Keratinocyte (primary cell): ENCODE measurements at regions not wholly inside any gene's neighbourhood (a gene's known extent, or its start where the extent isn't known, plus 50 kb on each side); places are given as distances from the start of the nearest gene placed in this dataset.
"Not testable (repeated sequence)": the region's sequence is repeated elsewhere in the genome, so short reads cannot be mapped to it uniquely, and the experiment has no call there.

Source experiments
- DNase-seq: peaks from one replicate; pipeline ENCODE4 v3.0.0-alpha.2; 2011; ENCODE audit warnings: low read depth, missing footprints, low spot score
- FAIRE-seq: peaks from 2 replicates; lab custom pipeline; 2011; peaks lifted over from hg19 to GRCh38; lab: Jason Lieb, UNC
- H2AFZ ChIP-seq: 2 replicates; pipeline ENCODE4 v1.6.0; 2012; ENCODE audit warnings: low read length, control low read depth, inconsistent platforms; ENCODE audit not compliant: control insufficient read depth
- H3K27ac ChIP-seq: 2 replicates; pipeline ENCODE4 v1.5.1; 2011; ENCODE audit warnings: low read length; ENCODE audit not compliant: control insufficient read depth, insufficient read depth
- H3K27me3 ChIP-seq: 3 replicates; pipeline ENCODE4 v1.6.0; 2011; ENCODE audit warnings: low read length; ENCODE audit not compliant: control insufficient read depth, insufficient read depth; ENCODE audit errors: extremely low read depth
- H3K36me3 ChIP-seq, 2 experiments: 2 replicates in 1 of 2; 3 replicates in 1 of 2; pipeline ENCODE4 v1.5.1; 2011; ENCODE audit warnings: low read length in 2 of 2, mild to moderate bottlenecking in 1 of 2; ENCODE audit not compliant: control insufficient read depth in 2 of 2, insufficient read depth in 2 of 2; ENCODE audit errors: extremely low read depth in 1 of 2
- H3K4me1 ChIP-seq: 3 replicates; pipeline ENCODE4 v1.5.1; 2011; ENCODE audit warnings: low read length; ENCODE audit not compliant: control insufficient read depth, insufficient read depth; ENCODE audit errors: extremely low read depth
- H3K4me2 ChIP-seq: 3 replicates; pipeline ENCODE4 v1.6.0; 2011; ENCODE audit warnings: low read depth, low read length; ENCODE audit not compliant: control insufficient read depth, insufficient read depth; ENCODE audit errors: extremely low read depth
- H3K4me3 ChIP-seq, 3 experiments: fragments of 200-600 bp in 1 of 3; sonication (generic) in 1 of 3; 2 replicates in 2 of 3; 3 replicates in 1 of 3; pipeline ENCODE4 v1.5.1; 2011 to 2016; ENCODE audit warnings: low read length in 3 of 3, mild to moderate bottlenecking in 3 of 3, control low read depth in 2 of 3, inconsistent platforms in 1 of 3, low read depth in 1 of 3, mixed read lengths in 1 of 3, mixed run types in 1 of 3, moderate library complexity in 1 of 3; ENCODE audit not compliant: control insufficient read depth in 2 of 3, insufficient read depth in 2 of 3; ENCODE audit errors: extremely low read depth in 1 of 3
- H3K79me2 ChIP-seq: 2 replicates; pipeline ENCODE4 v1.6.0; 2012; ENCODE audit warnings: low read length; ENCODE audit not compliant: control insufficient read depth, insufficient read depth
- H3K9ac ChIP-seq: 3 replicates; pipeline ENCODE4 v1.6.0; 2011; ENCODE audit warnings: low read length; ENCODE audit not compliant: control insufficient read depth, insufficient read depth; ENCODE audit errors: extremely low read depth
- H3K9me1 ChIP-seq: 3 replicates; pipeline ENCODE4 v1.6.0; 2011; ENCODE audit warnings: low read length; ENCODE audit not compliant: control insufficient read depth, insufficient read depth; ENCODE audit errors: extremely low read depth
- H3K9me3 ChIP-seq: 2 replicates; pipeline ENCODE4 v1.5.1; 2012; ENCODE audit warnings: low read depth, low read length; ENCODE audit not compliant: control insufficient read depth
- H4K20me1 ChIP-seq: 3 replicates; pipeline ENCODE4 v1.6.0; 2011; ENCODE audit warnings: low read length; ENCODE audit not compliant: control insufficient read depth, insufficient read depth; ENCODE audit errors: extremely low read depth
- EZH2 ChIP-seq: IDR thresholded peaks from one replicate; pipeline ENCODE4 v1.6.1; 2012; ENCODE audit warnings: inconsistent platforms, mild to moderate bottlenecking, low read length, moderate library complexity
- dilution Hi-C: fragments of 300-500 bp; cut with MboI; formaldehyde crosslinking; loops from one replicate; pipeline ENCODE4 v1.7.0; 2020; ENCODE audit warnings: low sequenced_read_pairs; ENCODE audit not compliant: extremely low pct_ligation_motif_present
- TF ChIP-seq, protein P1 (sequence below), 3 experiments: IDR thresholded peaks in 1 of 3; conservative IDR thresholded peaks in 1 of 3; optimal IDR thresholded peaks in 1 of 3; 2 replicates in 2 of 3; 3 replicates in 1 of 3; pipeline versions ENCODE3 to v1.5.1; 2011; ENCODE audit warnings: low read length in 3 of 3, mild to moderate bottlenecking in 3 of 3, moderate library complexity in 2 of 3, control low read depth in 1 of 3, inconsistent platforms in 1 of 3; ENCODE audit not compliant: insufficient read depth in 2 of 3; ENCODE audit errors: extremely low read depth in 1 of 3

DNA sequence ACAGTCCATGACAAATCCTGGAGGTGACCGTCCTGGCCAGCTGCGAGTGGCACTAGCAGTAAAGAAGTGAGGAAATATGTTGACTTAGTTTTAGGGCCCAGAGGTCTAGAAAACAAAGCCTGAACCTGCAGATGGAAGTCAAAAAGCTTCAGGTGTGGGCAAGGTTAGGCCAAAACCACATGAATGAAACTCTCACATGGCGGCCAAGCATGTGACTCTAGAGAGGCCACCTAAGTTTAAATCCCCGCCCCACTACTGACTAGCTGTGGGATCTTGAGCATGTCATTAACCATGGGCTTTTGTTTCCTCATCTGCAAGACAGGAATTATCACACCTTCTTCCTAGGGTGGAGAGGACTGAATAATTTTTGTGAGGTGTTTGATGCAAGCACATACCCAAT is 148.2 kb upstream of the DAB1 start:
- no peaks in the 10 kb centered on the region for H3K9me1 ChIP-seq
- H3K9me3 ChIP-seq = no peaks in the 10 kb centered on the region
- FAIRE-seq (no peak), DNase-seq (no peak)
- no peak overlapping the region for H3K4me2 ChIP-seq
- no peaks in the 10 kb centered on the region for H3K27me3 ChIP-seq
- no peaks in the 10 kb centered on the region for H4K20me1 ChIP-seq
- no peak overlapping the region for H3K9ac ChIP-seq
- H3K79me2 ChIP-seq = no peaks in the 10 kb centered on the region
- no peak overlapping the region for H3K27ac ChIP-seq
- H3K4me1 ChIP-seq = no peaks in the 10 kb centered on the region
- no peak overlapping the region for H2AFZ ChIP-seq
- TF ChIP-seq, protein P1, sequence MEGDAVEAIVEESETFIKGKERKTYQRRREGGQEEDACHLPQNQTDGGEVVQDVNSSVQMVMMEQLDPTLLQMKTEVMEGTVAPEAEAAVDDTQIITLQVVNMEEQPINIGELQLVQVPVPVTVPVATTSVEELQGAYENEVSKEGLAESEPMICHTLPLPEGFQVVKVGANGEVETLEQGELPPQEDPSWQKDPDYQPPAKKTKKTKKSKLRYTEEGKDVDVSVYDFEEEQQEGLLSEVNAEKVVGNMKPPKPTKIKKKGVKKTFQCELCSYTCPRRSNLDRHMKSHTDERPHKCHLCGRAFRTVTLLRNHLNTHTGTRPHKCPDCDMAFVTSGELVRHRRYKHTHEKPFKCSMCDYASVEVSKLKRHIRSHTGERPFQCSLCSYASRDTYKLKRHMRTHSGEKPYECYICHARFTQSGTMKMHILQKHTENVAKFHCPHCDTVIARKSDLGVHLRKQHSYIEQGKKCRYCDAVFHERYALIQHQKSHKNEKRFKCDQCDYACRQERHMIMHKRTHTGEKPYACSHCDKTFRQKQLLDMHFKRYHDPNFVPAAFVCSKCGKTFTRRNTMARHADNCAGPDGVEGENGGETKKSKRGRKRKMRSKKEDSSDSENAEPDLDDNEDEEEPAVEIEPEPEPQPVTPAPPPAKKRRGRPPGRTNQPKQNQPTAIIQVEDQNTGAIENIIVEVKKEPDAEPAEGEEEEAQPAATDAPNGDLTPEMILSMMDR (optimal IDR thresholded peaks at IDR 0.05 in 1 of 3, IDR thresholded peaks at IDR 0.05 in 1 of 3, conservative IDR thresholded peaks at IDR 0.05 in 1 of 3; ENCODE audit: extremely low read depth in 1 of 3, insufficient read depth in 2 of 3, low read length in 3 of 3) = no peak
- no peak for TF ChIP-seq EZH2
- H3K4me3 ChIP-seq = no peak overlapping the region
- dilution Hi-C loops = no loop called here
- no peaks in the 10 kb centered on the region for H3K36me3 ChIP-seq

DNA sequence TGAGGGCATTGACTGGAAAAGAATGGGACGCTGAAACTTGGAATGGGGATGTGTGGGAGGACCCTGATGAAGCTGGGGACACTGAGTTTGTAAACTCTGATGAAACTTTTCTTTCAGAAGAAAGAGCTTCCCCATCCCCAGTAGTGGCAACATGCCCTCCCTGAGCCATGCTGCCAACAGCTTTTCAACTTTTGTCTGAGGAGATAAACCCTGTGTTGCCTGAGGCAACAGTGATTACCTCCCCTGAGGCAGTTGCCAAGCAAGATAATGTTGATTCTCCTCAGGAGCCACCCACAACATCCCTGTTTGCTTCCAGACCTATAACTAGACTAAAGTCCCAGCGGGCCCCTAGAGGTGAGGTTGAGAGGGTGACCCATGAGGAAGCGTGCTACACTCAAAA is 134.2 kb upstream of the DAB1 start:
- H3K9me3 ChIP-seq, H3K4me3 ChIP-seq, H3K4me2 ChIP-seq, H3K36me3 ChIP-seq, DNase-seq, H3K9ac ChIP-seq, FAIRE-seq, H3K4me1 ChIP-seq, H3K27ac ChIP-seq, H3K9me1 ChIP-seq, H3K79me2 ChIP-seq, H3K27me3 ChIP-seq, dilution Hi-C loops, H4K20me1 ChIP-seq, H2AFZ ChIP-seq: not testable (repeated sequence)

DNA sequence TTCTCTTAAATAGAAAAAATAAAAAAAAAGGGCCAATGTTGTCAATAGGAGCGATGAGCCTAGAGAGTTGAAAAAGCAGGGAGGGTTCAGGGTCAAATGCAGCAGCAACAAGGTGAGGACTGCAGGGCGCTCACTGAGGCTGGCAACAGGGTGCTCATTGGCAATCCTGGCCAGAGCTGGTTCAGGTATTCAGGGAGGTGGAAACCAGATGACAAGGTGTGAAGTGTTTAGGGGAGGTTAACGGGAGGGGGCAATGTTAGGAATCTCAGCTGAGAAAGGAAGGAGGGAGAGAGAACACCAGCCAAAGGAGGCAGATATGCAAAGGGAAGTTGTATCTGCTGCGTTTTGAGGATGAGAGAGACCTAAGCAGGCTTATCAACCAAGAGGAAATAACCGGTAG is 129.8 kb upstream of the DAB1 start:
- no peaks in the 10 kb centered on the region for H3K79me2 ChIP-seq
- no peaks in the 10 kb centered on the region for H3K36me3 ChIP-seq
- no peaks in the 10 kb centered on the region for H3K9me3 ChIP-seq
- dilution Hi-C loops = no loop called here
- no peaks in the 10 kb centered on the region for H3K27me3 ChIP-seq
- no peak overlapping the region for H3K27ac ChIP-seq
- no peak overlapping the region for H3K4me3 ChIP-seq
- no peaks in the 10 kb centered on the region for H3K4me1 ChIP-seq
- no peaks in the 10 kb centered on the region for H3K9me1 ChIP-seq
- H3K9ac ChIP-seq = no peak overlapping the region
- no peak for FAIRE-seq
- H2AFZ ChIP-seq = no peak overlapping the region
- H4K20me1 ChIP-seq = no peaks in the 10 kb centered on the region
- DNase-seq = no peak
- H3K4me2 ChIP-seq = no peak overlapping the region
- TF ChIP-seq, protein P1 (optimal IDR thresholded peaks at IDR 0.05 in 1 of 3, IDR thresholded peaks at IDR 0.05 in 1 of 3, conservative IDR thresholded peaks at IDR 0.05 in 1 of 3; ENCODE audit: extremely low read depth in 1 of 3, insufficient read depth in 2 of 3, low read length in 3 of 3) = no peak
- no peak for TF ChIP-seq EZH2
